B cell (primary cell): ENCODE measurements at regions not wholly inside any gene's neighbourhood (a gene's known extent, or its start where the extent isn't known, plus 50 kb on each side); places are given as distances from the start of the nearest gene placed in this dataset.

ENCODE experiments used
- EZH2 ChIP-seq: IDR thresholded peaks from 2 replicates; pipeline ENCODE4 v1.6.1; 2012; ENCODE audit warnings: borderline replicate concordance, low read depth, mild to moderate bottlenecking, moderate library complexity, low read length; ENCODE audit not compliant: insufficient read depth, poor library complexity, severe bottlenecking
- TF ChIP-seq, protein P1 (sequence below): fragments of 200-600 bp; IDR thresholded peaks from one replicate; pipeline ENCODE4 v1.8.0; 2022; ENCODE audit warnings: antibody characterized with exemption, mild to moderate bottlenecking

DNA sequence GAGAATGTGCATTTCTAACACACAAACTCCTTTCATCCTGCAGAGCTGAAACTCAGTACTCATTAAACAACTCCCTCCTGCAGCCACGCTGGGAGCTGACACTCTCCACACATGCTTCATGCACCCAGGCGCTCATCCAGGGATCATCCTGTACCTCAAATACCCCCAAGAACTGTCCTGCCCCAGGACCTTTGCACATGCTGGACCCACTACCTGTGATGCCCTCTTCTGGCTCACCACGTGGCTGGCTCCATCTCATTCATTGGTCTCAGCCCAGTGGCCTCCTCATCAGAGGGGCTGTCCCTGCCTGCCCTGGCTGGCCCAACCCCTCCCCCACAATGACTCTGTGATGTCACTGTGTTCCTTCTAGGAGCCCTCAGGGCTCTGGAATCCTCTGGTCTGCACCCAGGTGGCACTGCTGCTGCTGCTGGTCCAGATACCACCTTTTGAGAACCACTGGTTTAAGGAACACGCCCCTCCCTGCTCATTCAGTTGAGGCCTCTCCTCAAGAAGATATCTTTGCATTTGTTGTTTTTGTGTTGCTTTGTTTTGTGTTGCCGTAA, 160.9 kb upstream of the FOXF1 start:
- TF ChIP-seq, protein P1, sequence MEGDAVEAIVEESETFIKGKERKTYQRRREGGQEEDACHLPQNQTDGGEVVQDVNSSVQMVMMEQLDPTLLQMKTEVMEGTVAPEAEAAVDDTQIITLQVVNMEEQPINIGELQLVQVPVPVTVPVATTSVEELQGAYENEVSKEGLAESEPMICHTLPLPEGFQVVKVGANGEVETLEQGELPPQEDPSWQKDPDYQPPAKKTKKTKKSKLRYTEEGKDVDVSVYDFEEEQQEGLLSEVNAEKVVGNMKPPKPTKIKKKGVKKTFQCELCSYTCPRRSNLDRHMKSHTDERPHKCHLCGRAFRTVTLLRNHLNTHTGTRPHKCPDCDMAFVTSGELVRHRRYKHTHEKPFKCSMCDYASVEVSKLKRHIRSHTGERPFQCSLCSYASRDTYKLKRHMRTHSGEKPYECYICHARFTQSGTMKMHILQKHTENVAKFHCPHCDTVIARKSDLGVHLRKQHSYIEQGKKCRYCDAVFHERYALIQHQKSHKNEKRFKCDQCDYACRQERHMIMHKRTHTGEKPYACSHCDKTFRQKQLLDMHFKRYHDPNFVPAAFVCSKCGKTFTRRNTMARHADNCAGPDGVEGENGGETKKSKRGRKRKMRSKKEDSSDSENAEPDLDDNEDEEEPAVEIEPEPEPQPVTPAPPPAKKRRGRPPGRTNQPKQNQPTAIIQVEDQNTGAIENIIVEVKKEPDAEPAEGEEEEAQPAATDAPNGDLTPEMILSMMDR, result no peak
- TF ChIP-seq EZH2, result no peak
